HG02938 (cell line): ENCODE measurements at regions not wholly inside any gene's neighbourhood (a gene's known extent, or its start where the extent isn't known, plus 50 kb on each side); places are given as distances from the start of the nearest gene placed in this dataset.

Source experiments
- ATAC-seq: cut with Tn5 transposase; IDR thresholded peaks from one replicate; pipeline ENCODE4 v1.9.1; 2021; ENCODE audit warnings: mild to moderate bottlenecking, moderate library complexity; ENCODE audit not compliant: unreplicated experiment

GRCh38 chr13:44017756-44018309, 138.1 kb downstream of the LACC1 start:
- ATAC-seq, result no peak

GRCh38 chr13:44019651-44020050, 139.9 kb downstream of the LACC1 start:
- ATAC-seq, result no peak

GRCh38 chr13:44021422-44021821, 141.7 kb downstream of the LACC1 start:
- no peak for ATAC-seq

GRCh38 chr13:44022196-44022595, 142.5 kb downstream of the LACC1 start:
- ATAC-seq, result no peak

- ATAC-seq, result no peak
These were observed 144.6 kb downstream of the LACC1 start for GRCh38 chr13:44024167-44024845.

GRCh38 chr13:44024846-44025195, 145.1 kb downstream of the LACC1 start:
- ATAC-seq, result no peak

- no peak for ATAC-seq
These were observed 146.5 kb downstream of the LACC1 start for GRCh38 chr13:44026194-44026593.

- no peak for ATAC-seq
These were observed 149.0 kb downstream of the LACC1 start for GRCh38 chr13:44028734-44029133.

- no peak for ATAC-seq
These were observed 150.9 kb downstream of the LACC1 start for GRCh38 chr13:44030615-44031014.

- ATAC-seq, result no peak
These were observed 151.9 kb downstream of the LACC1 start for GRCh38 chr13:44031555-44031954.

- no peak for ATAC-seq
These were observed 153.1 kb downstream of the LACC1 start for GRCh38 chr13:44032802-44033201.

GRCh38 chr13:44035400-44035799, 155.7 kb downstream of the LACC1 start:
- ATAC-seq, result no peak

GRCh38 chr13:44040070-44040817, 160.5 kb downstream of the LACC1 start:
- ATAC-seq, result no peak

GRCh38 chr13:44040818-44041100, 161.1 kb downstream of the LACC1 start:
- no peak for ATAC-seq

- ATAC-seq, result no peak
These were observed 165.0 kb downstream of the LACC1 start for GRCh38 chr13:44044547-44045179.

GRCh38 chr13:44045180-44045562, 165.5 kb downstream of the LACC1 start:
- no peak for ATAC-seq

- no peak for ATAC-seq
These were observed 166.7 kb downstream of the LACC1 start for GRCh38 chr13:44046428-44046827.

- no peak for ATAC-seq
These were observed 168.6 kb downstream of the LACC1 start for GRCh38 chr13:44048326-44048725.

GRCh38 chr13:44049081-44049945, 169.6 kb downstream of the LACC1 start:
- no peak for ATAC-seq

- ATAC-seq, result no peak
These were observed 170.9 kb downstream of the LACC1 start for GRCh38 chr13:44050450-44051063.

- no peak for ATAC-seq
These were observed 171.7 kb downstream of the LACC1 start for GRCh38 chr13:44051405-44051804.
